ENCODE measurements at regions not wholly inside any gene's neighbourhood (a gene's known extent, or its start where the extent isn't known, plus 50 kb on each side); places are given as distances from the start of the nearest gene placed in this dataset.

DNA sequence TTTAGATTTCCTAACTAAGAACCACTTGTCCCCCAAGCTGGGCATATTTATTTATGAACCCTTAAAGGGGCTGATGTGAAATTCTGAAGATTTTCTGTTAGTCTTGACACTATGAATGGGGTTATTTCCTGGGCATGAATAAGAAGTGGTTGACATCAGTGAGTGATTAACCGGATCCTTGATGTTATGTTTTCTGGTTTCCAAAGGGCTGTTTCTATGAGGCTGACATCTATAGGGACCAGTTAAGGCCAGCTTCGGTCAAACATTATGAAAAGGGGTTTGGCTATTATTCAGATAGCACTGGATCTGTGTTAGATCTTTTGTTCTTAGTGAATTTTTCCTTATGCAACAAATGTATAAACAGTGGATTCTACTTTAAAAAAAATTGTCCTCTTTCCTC, 443.7 kb upstream of the SPRED2 start:
- Histone ChIP-seq H3K27me3 (ENCODE audit: control insufficient read depth, insufficient read depth, low read length) (no peaks in the 10 kb centered on the region; the same call in 1 of the 2 replicates), H3K27ac (ENCODE audit: low read length) (no peak overlapping the region), H3K4me1 (ENCODE audit: control insufficient read depth, insufficient read depth, low read length) (no peaks in the 10 kb centered on the region), H3K9me3 (ENCODE audit: control insufficient read depth, insufficient read depth, low read depth, low read length) (no peaks in the 10 kb centered on the region), H3K4me3 (ENCODE audit: low read depth in 2 of 2, low read length in 2 of 2) (no peak overlapping the region), H3K36me3 (ENCODE audit: control insufficient read depth, insufficient read depth, low read length) (no peaks in the 10 kb centered on the region)
- ATAC-seq (no peak), DNase-seq (ENCODE audit: low read depth, low spot score) (no peak)
- TF ChIP-seq SIN3A (IDR thresholded peaks at IDR 0.05; ENCODE audit: borderline replicate concordance, insufficient read depth, low read depth, low read length) (no peak), POLR2AphosphoS5 (IDR thresholded peaks at IDR 0.05; ENCODE audit: low read depth, low read length) (no peak), TCF7L2 (IDR thresholded peaks at IDR 0.05; ENCODE audit: low read depth, low read length) (no peak)
- TF ChIP-seq, protein P1, sequence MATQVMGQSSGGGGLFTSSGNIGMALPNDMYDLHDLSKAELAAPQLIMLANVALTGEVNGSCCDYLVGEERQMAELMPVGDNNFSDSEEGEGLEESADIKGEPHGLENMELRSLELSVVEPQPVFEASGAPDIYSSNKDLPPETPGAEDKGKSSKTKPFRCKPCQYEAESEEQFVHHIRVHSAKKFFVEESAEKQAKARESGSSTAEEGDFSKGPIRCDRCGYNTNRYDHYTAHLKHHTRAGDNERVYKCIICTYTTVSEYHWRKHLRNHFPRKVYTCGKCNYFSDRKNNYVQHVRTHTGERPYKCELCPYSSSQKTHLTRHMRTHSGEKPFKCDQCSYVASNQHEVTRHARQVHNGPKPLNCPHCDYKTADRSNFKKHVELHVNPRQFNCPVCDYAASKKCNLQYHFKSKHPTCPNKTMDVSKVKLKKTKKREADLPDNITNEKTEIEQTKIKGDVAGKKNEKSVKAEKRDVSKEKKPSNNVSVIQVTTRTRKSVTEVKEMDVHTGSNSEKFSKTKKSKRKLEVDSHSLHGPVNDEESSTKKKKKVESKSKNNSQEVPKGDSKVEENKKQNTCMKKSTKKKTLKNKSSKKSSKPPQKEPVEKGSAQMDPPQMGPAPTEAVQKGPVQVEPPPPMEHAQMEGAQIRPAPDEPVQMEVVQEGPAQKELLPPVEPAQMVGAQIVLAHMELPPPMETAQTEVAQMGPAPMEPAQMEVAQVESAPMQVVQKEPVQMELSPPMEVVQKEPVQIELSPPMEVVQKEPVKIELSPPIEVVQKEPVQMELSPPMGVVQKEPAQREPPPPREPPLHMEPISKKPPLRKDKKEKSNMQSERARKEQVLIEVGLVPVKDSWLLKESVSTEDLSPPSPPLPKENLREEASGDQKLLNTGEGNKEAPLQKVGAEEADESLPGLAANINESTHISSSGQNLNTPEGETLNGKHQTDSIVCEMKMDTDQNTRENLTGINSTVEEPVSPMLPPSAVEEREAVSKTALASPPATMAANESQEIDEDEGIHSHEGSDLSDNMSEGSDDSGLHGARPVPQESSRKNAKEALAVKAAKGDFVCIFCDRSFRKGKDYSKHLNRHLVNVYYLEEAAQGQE (IDR thresholded peaks at IDR 0.05; ENCODE audit: insufficient read depth in 1 of 2, low read depth in 2 of 2, low read length in 1 of 2), result no peak
- TF ChIP-seq, protein P2, sequence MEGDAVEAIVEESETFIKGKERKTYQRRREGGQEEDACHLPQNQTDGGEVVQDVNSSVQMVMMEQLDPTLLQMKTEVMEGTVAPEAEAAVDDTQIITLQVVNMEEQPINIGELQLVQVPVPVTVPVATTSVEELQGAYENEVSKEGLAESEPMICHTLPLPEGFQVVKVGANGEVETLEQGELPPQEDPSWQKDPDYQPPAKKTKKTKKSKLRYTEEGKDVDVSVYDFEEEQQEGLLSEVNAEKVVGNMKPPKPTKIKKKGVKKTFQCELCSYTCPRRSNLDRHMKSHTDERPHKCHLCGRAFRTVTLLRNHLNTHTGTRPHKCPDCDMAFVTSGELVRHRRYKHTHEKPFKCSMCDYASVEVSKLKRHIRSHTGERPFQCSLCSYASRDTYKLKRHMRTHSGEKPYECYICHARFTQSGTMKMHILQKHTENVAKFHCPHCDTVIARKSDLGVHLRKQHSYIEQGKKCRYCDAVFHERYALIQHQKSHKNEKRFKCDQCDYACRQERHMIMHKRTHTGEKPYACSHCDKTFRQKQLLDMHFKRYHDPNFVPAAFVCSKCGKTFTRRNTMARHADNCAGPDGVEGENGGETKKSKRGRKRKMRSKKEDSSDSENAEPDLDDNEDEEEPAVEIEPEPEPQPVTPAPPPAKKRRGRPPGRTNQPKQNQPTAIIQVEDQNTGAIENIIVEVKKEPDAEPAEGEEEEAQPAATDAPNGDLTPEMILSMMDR (IDR thresholded peaks at IDR 0.05), result no peak
- ChIA-PET POLR2A (no interaction called here), CTCF (no interaction called here)
- in situ Hi-C loops (cut with HindIII; ENCODE audit: low pct_unique_long_range_greater_than_20kb, low sequenced_read_pairs), result no loop called here
- intact Hi-C loops (cut with micrococcal nuclease; ENCODE audit: unreplicated experiment), result no loop called here
- no TSS peak for BruUV-seq (replicated peaks)

DNA sequence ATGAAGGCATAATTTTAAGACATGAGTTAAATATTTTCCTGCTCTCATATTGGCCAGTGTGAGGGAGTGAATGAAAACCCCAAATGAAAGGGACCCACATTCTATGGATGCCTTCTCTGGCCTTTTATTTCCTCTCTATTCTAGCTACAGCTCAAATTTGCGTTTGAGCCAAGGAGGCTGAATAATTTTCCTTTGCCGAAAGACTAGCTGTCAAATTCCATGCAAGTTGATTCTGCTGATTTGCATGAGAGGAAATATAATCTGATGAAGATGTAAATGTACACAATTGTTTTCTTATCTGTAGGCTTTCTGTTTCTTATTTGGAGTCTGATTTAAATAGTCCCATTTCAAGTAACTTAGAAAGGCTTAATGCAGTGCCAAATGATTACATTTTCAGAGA, 438.4 kb upstream of the SPRED2 start:
- BruUV-seq (replicated peaks), result no TSS peak

More for the DNA sequence above, 438.4 kb upstream of the SPRED2 start:
- Histone ChIP-seq H3K9me3 (ENCODE audit: control insufficient read depth, insufficient read depth, low read depth, low read length) (no peaks in the 10 kb centered on the region), H3K4me1 (ENCODE audit: control insufficient read depth, insufficient read depth, low read length) (no peaks in the 10 kb centered on the region), H3K27ac (ENCODE audit: low read length) (no peak overlapping the region), H3K4me3 (ENCODE audit: low read depth in 2 of 2, low read length in 2 of 2) (no peak overlapping the region), H3K36me3 (ENCODE audit: control insufficient read depth, insufficient read depth, low read length) (no peaks in the 10 kb centered on the region), H3K27me3 (ENCODE audit: control insufficient read depth, insufficient read depth, low read length) (peaks cover 4% of the 10 kb centered on the region)
- intact Hi-C loops (cut with micrococcal nuclease; ENCODE audit: unreplicated experiment), result no loop called here
- DNase-seq (ENCODE audit: low read depth, low spot score) (no peak), ATAC-seq (no peak)
- ChIA-PET CTCF (no interaction called here), POLR2A (interaction anchor here (0.6 kb wide), 1 partner anchor 34 kb away, joined by 3 read pairs; no protein-coding TSS in a partner anchor)
- in situ Hi-C loops (cut with HindIII; ENCODE audit: low pct_unique_long_range_greater_than_20kb, low sequenced_read_pairs), result no loop called here
- TF ChIP-seq, protein P2 (IDR thresholded peaks at IDR 0.05), result no peak
- no peak for TF ChIP-seq SIN3A (IDR thresholded peaks at IDR 0.05; ENCODE audit: borderline replicate concordance, insufficient read depth, low read depth, low read length)
- TF ChIP-seq POLR2AphosphoS5 (IDR thresholded peaks at IDR 0.05; ENCODE audit: low read depth, low read length), result no peak

Measured in Panc1 (cell line).